Osteoblast (primary cell): ENCODE measurements at regions not wholly inside any gene's neighbourhood (a gene's known extent, or its start where the extent isn't known, plus 50 kb on each side); places are given as distances from the start of the nearest gene placed in this dataset.

Experiments used
- DNase-seq: peaks from one replicate; pipeline ENCODE4 v3.0.0; 2011; ENCODE audit warnings: low spot score, mixed read lengths; ENCODE audit not compliant: insufficient read length; ENCODE audit errors: missing footprints
- H2AFZ ChIP-seq: 2 replicates; pipeline ENCODE4 v1.6.0; 2011; ENCODE audit warnings: mild to moderate bottlenecking, low read length
- H3K27ac ChIP-seq: 2 replicates; pipeline ENCODE4 v1.5.1; 2011; ENCODE audit warnings: mild to moderate bottlenecking, low read depth, low read length, moderate library complexity
- H3K27me3 ChIP-seq: 2 replicates; pipeline ENCODE4 v1.6.0; 2012; ENCODE audit warnings: mild to moderate bottlenecking, control low read depth, inconsistent platforms, low read length, moderate library complexity; ENCODE audit not compliant: insufficient read depth
- H3K36me3 ChIP-seq: 2 replicates; pipeline ENCODE4 v1.5.1; 2011; ENCODE audit warnings: mild to moderate bottlenecking, low read length, control low read depth, moderate library complexity; ENCODE audit not compliant: insufficient read depth
- H3K4me1 ChIP-seq: 2 replicates; pipeline ENCODE4 v1.5.1; 2011; ENCODE audit warnings: mild to moderate bottlenecking, low read length, control low read depth, moderate library complexity; ENCODE audit not compliant: insufficient read depth
- H3K4me2 ChIP-seq: 2 replicates; pipeline ENCODE4 v1.6.0; 2011; ENCODE audit warnings: mild to moderate bottlenecking, low read length; ENCODE audit not compliant: insufficient read depth
- H3K4me3 ChIP-seq: fragments of 200-600 bp; sonication (generic); 3 replicates; pipeline ENCODE4 v1.5.1; 2012; ENCODE audit warnings: mild to moderate bottlenecking, low read length, inconsistent platforms; ENCODE audit not compliant: insufficient read depth
- H3K79me2 ChIP-seq: 2 replicates; pipeline ENCODE4 v1.6.0; 2012; ENCODE audit warnings: mild to moderate bottlenecking, low read length, control low read depth, inconsistent platforms; ENCODE audit not compliant: insufficient read depth
- H3K9me3 ChIP-seq: 2 replicates; pipeline ENCODE4 v1.5.1; 2011; ENCODE audit warnings: low read depth, low read length, control low read depth
- H4K20me1 ChIP-seq: 2 replicates; pipeline ENCODE4 v1.6.0; 2012; ENCODE audit warnings: mild to moderate bottlenecking, low read length, control low read depth; ENCODE audit not compliant: insufficient read depth
- CTCF ChIP-seq: IDR thresholded peaks from 2 replicates; pipeline ENCODE4 v1.5.1; 2011; ENCODE audit warnings: mild to moderate bottlenecking, low read depth, low read length, moderate library complexity; ENCODE audit errors: extremely low read depth

- no peaks in the 10 kb centered on the region for H4K20me1 ChIP-seq
- H3K9me3 ChIP-seq: no peaks in the 10 kb centered on the region
- no peak overlapping the region for H2AFZ ChIP-seq
- H3K4me2 ChIP-seq: no peak overlapping the region
- no peaks in the 10 kb centered on the region for H3K79me2 ChIP-seq
- no peaks in the 10 kb centered on the region for H3K4me1 ChIP-seq
- DNase-seq: no peak
- no peak for TF ChIP-seq CTCF
- no peak overlapping the region for H3K4me3 ChIP-seq
- no peaks in the 10 kb centered on the region for H3K36me3 ChIP-seq
- no peak overlapping the region for H3K27ac ChIP-seq
- no peaks in the 10 kb centered on the region for H3K27me3 ChIP-seq
These were observed 250.1 kb downstream of the C1D start for GRCh38 chr2:67812682-67813081.

GRCh38 chr2:67823726-67824125 is 239.1 kb downstream of the C1D start:
- no peak overlapping the region for H3K4me2 ChIP-seq

GRCh38 chr2:67824186-67824585 is 238.6 kb downstream of the C1D start:
- Histone ChIP-seq H3K4me3 (no peak overlapping the region), H3K27me3 (no peaks in the 10 kb centered on the region), H3K79me2 (no peaks in the 10 kb centered on the region), H4K20me1 (no peaks in the 10 kb centered on the region), H3K4me1 (peaks cover 5% of the 10 kb centered on the region), H3K27ac (no peak overlapping the region), H3K9me3 (no peaks in the 10 kb centered on the region), H2AFZ (no peak overlapping the region), H3K36me3 (no peaks in the 10 kb centered on the region), H3K4me2 (no peak overlapping the region)
- TF ChIP-seq CTCF: no peak
- DNase-seq: no peak

More at GRCh38 chr2:67823726-67824125, 239.1 kb downstream of the C1D start:
- Histone ChIP-seq H3K27me3 (no peaks in the 10 kb centered on the region), H3K4me3 (no peak overlapping the region), H3K36me3 (no peaks in the 10 kb centered on the region), H3K4me1 (peaks cover 5% of the 10 kb centered on the region), H3K9me3 (no peaks in the 10 kb centered on the region), H4K20me1 (no peaks in the 10 kb centered on the region), H3K79me2 (no peaks in the 10 kb centered on the region), H3K27ac (no peak overlapping the region), H2AFZ (no peak overlapping the region)
- no peak for TF ChIP-seq CTCF
- no peak for DNase-seq

GRCh38 chr2:67825476-67825875 is 237.3 kb downstream of the C1D start:
- no peak overlapping the region for H3K4me3 ChIP-seq

More at GRCh38 chr2:67825476-67825875, 237.3 kb downstream of the C1D start:
- no peak for TF ChIP-seq CTCF
- Histone ChIP-seq H3K9me3 (no peaks in the 10 kb centered on the region), H3K4me1 (peaks cover 5% of the 10 kb centered on the region), H3K36me3 (no peaks in the 10 kb centered on the region), H4K20me1 (no peaks in the 10 kb centered on the region), H2AFZ (peak overlapping the region; percentile 49), H3K27me3 (no peaks in the 10 kb centered on the region), H3K4me2 (no peak overlapping the region), H3K27ac (no peak overlapping the region), H3K79me2 (no peaks in the 10 kb centered on the region)
- DNase-seq: peak; percentile 42
